ENCODE measurements at regions not wholly inside any gene's neighbourhood (a gene's known extent, or its start where the extent isn't known, plus 50 kb on each side); places are given as distances from the start of the nearest gene placed in this dataset.

DNA sequence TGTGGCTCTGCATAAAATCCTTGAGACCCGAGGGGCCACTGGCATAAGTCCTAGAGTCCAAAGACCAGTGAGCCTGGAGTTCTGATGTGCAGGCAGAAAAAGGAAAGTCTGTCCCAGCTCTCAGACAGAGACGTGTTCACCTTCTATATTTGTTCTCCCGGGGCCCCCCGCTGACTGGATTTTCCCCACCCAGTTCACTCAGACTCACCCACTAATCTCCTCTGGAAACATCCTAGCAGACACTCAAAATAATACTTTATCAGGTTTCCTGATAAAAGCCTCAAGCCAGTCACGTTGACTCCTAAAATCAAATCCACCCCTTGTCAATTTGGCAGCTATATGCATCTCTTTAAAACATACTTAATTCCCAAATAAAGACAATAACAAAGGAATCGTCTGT is 1084.2 kb upstream of the NCAM2 start:
- no peaks in the 10 kb centered on the region for H3K36me3 ChIP-seq
- in situ Hi-C loops (cut with MboI; ENCODE audit: low sequenced_read_pairs in 4 of 4) (loop anchor here in 1 of 4 donors (25.0 kb wide), 1 partner anchor 102 kb away; no protein-coding TSS in a partner anchor), intact Hi-C loops (cut with DNase I; ENCODE audit: low total_unique reads) (no loop called here)
- H3K27ac ChIP-seq = no peak overlapping the region
- H3K4me1 ChIP-seq = no peaks in the 10 kb centered on the region
- TF ChIP-seq, protein P1, sequence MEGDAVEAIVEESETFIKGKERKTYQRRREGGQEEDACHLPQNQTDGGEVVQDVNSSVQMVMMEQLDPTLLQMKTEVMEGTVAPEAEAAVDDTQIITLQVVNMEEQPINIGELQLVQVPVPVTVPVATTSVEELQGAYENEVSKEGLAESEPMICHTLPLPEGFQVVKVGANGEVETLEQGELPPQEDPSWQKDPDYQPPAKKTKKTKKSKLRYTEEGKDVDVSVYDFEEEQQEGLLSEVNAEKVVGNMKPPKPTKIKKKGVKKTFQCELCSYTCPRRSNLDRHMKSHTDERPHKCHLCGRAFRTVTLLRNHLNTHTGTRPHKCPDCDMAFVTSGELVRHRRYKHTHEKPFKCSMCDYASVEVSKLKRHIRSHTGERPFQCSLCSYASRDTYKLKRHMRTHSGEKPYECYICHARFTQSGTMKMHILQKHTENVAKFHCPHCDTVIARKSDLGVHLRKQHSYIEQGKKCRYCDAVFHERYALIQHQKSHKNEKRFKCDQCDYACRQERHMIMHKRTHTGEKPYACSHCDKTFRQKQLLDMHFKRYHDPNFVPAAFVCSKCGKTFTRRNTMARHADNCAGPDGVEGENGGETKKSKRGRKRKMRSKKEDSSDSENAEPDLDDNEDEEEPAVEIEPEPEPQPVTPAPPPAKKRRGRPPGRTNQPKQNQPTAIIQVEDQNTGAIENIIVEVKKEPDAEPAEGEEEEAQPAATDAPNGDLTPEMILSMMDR (IDR thresholded peaks at IDR 0.05 in 4 of 5, conservative IDR thresholded peaks at IDR 0.05 in 1 of 5) = no peak
- no peak for TF ChIP-seq POLR2A (IDR thresholded peaks at IDR 0.05)
- H3K9me3 ChIP-seq = no peaks in the 10 kb centered on the region
- H3K27me3 ChIP-seq = no peaks in the 10 kb centered on the region
- ATAC-seq (no peak), DNase-seq (no peak)
- H3K4me3 ChIP-seq = no peak overlapping the region

DNA sequence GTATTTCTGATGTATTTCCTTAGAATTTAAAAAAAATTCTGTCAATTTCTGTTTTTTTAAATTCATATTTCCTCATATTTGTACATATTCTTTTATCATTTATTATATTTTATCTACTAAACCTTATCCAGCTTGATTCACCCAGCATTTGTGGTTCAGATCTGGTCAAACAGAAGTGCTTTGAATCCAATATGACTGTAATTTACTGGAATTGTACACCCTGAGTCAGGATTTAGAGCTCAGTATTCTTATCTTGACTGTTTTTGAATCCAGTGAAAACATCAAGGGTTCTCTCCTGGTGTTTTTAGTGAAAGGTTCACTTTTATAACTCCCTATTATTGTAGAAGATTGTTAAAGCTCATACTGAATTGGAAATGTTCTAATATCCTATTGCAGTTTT is 1077.0 kb upstream of the NCAM2 start:
- Histone ChIP-seq H3K4me3 (no peak overlapping the region), H3K9me3 (no peaks in the 10 kb centered on the region), H3K27ac (no peak overlapping the region), H3K36me3 (no peaks in the 10 kb centered on the region), H3K27me3 (no peaks in the 10 kb centered on the region), H3K4me1 (no peaks in the 10 kb centered on the region)
- intact Hi-C loops (cut with DNase I; ENCODE audit: low total_unique reads) = no loop called here
- ATAC-seq = no peak
- TF ChIP-seq POLR2A (IDR thresholded peaks at IDR 0.05) = no peak
- TF ChIP-seq, protein P1 (IDR thresholded peaks at IDR 0.05 in 4 of 5, conservative IDR thresholded peaks at IDR 0.05 in 1 of 5) = no peak
- DNase-seq = no peak
- in situ Hi-C loops (cut with MboI; ENCODE audit: low sequenced_read_pairs in 4 of 4) = loop anchor here in 1 of 4 donors (25.0 kb wide), 1 partner anchor 109 kb away; no protein-coding TSS in a partner anchor

DNA sequence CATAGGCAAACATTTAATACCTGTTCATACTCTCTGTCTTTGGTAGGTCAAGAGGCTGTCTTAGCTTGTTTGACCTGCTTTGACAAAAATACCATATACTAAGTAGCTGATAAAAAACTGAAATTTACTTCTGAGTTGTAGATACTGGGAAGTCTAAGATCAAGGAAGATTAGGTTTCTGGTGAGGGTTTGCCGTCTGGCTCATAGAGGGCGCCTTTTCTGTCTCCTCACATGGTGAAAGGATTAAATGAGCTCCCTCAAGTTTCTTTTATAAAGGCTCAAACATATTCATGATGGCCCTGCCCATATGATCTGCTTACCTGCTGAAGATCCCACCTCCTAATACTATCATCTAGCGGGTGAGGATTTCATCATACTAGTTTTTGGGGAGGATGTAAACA is 1076.1 kb upstream of the NCAM2 start:
- Histone ChIP-seq H3K4me3 (no peak overlapping the region), H3K27ac (no peak overlapping the region), H3K27me3 (no peaks in the 10 kb centered on the region), H3K36me3 (no peaks in the 10 kb centered on the region), H3K9me3 (no peaks in the 10 kb centered on the region), H3K4me1 (no peaks in the 10 kb centered on the region)
- TF ChIP-seq POLR2A (IDR thresholded peaks at IDR 0.05) = no peak
- TF ChIP-seq, protein P1 (IDR thresholded peaks at IDR 0.05 in 4 of 5, conservative IDR thresholded peaks at IDR 0.05 in 1 of 5) = no peak
- in situ Hi-C loops (cut with MboI; ENCODE audit: low sequenced_read_pairs in 4 of 4) = loop anchor here in 1 of 4 donors (25.0 kb wide), 1 partner anchor 110 kb away; no protein-coding TSS in a partner anchor
- DNase-seq (no peak), ATAC-seq (no peak)
- intact Hi-C loops (cut with DNase I; ENCODE audit: low total_unique reads) = no loop called here

DNA sequence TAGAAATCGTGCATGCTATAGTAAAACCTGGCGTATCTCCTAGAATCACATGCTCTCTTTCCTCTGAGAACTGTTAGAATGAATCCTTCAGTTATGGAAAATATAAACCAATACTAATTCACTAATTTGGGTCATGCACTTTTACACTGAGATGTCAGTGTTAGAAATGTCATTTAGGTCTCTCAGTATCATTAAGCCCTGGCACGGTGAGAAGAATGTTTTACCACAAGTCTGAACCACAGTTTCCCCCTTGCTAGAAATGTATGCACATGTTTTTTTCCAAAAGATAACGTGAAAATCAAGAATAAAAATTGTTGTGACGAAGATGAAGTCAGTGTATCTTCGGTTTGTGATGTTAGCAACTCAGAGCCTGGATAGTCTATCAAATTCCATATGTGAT is 1062.7 kb upstream of the NCAM2 start:
- intact Hi-C loops (cut with DNase I; ENCODE audit: low total_unique reads) (no loop called here), in situ Hi-C loops (cut with MboI; ENCODE audit: low sequenced_read_pairs in 4 of 4) (no loop called here)
- no peak for TF ChIP-seq POLR2A (IDR thresholded peaks at IDR 0.05)
- TF ChIP-seq, protein P1 (IDR thresholded peaks at IDR 0.05 in 4 of 5, conservative IDR thresholded peaks at IDR 0.05 in 1 of 5) = no peak
- Histone ChIP-seq H3K4me1 (no peaks in the 10 kb centered on the region), H3K36me3 (no peaks in the 10 kb centered on the region), H3K27me3 (no peaks in the 10 kb centered on the region), H3K9me3 (no peaks in the 10 kb centered on the region), H3K4me3 (no peak overlapping the region), H3K27ac (no peak overlapping the region)
- DNase-seq (no peak), ATAC-seq (no peak)

DNA sequence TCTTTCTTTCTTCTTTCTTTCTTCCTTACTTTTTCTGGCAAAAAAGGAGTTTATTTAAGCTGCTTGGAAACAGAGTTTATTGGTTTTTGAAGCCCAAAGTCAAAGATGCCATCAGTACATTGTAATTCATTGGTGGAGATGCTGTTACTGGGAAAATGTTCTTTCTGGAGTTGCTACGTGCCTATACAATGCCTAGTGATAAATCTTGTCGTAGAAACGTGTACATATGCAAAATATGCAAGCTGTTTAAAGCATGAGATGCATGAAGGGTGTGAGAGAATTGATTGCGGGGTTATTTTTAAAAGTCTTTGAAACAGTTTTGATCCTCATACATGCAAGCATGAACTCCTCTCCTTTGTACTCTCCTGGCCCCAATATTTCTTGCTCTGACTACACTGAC is 1060.6 kb upstream of the NCAM2 start:
- Histone ChIP-seq H3K27ac (no peak overlapping the region), H3K36me3 (no peaks in the 10 kb centered on the region), H3K27me3 (no peaks in the 10 kb centered on the region), H3K4me1 (no peaks in the 10 kb centered on the region), H3K9me3 (no peaks in the 10 kb centered on the region), H3K4me3 (no peak overlapping the region)
- intact Hi-C loops (cut with DNase I; ENCODE audit: low total_unique reads) (no loop called here), in situ Hi-C loops (cut with MboI; ENCODE audit: low sequenced_read_pairs in 4 of 4) (no loop called here)
- no peak for ATAC-seq
- DNase-seq = no peak
- TF ChIP-seq, protein P1 (IDR thresholded peaks at IDR 0.05 in 4 of 5, conservative IDR thresholded peaks at IDR 0.05 in 1 of 5) = no peak
- TF ChIP-seq POLR2A (IDR thresholded peaks at IDR 0.05) = no peak

All from gastrocnemius medialis (tissue), 4 donors.